CD4-positive, alpha-beta T cell treated with Interleukin-17A for 1 hour (primary cell): ENCODE measurements at regions not wholly inside any gene's neighbourhood (a gene's known extent, or its start where the extent isn't known, plus 50 kb on each side); places are given as distances from the start of the nearest gene placed in this dataset.
"Not testable (repeated sequence)": the region's sequence is repeated elsewhere in the genome, so short reads cannot be mapped to it uniquely, and the experiment has no call there.

Experiments
- DNase-seq: peaks from one replicate; pipeline ENCODE4 v3.0.0-alpha.2; 2020

- DNase-seq, result no peak
Measured at GRCh38 chr1:228870041-228870713, 134.9 kb downstream of the RHOU start.

GRCh38 chr1:228871314-228872061 is 136.2 kb downstream of the RHOU start:
- no peak for DNase-seq

DNA sequence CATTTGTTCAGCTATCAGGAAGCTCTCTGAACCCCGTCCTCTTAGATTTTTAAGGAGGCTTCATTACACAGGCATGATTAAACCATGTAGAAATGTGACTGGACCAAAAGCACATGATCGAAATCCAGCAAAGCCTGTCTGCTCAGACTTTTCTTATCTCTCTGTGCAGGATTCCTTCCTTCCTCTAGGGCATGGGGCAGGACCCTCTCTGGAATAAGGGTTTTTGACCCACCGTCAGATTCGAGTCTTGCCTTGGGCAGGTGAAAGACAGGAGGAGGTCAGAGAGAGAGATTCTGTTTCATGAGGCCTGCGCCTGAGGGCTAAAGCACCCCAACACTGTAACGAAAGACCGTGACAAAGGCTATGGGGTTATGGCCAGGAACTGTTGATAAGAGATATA is 136.8 kb downstream of the RHOU start:
- no peak for DNase-seq

DNA sequence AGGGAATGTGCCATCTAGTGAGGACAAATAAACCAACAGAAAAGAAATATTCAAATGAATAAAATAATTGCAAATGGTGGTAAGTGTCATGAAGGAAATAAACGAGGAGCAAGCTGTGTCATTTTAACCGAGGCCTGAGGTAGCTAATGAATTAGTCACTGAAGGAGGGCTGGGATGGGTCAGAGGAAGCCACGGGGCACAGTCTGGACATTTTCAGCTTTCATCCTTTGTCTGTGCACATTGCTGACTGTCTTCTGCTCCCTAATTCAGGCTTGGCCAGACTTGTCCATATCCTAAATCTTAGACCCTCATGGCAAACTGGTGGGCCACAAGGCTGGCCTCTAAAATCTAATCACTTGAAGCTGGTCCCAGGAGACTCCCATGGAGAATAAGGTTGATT is 138.4 kb downstream of the RHOU start:
- no peak for DNase-seq

DNA sequence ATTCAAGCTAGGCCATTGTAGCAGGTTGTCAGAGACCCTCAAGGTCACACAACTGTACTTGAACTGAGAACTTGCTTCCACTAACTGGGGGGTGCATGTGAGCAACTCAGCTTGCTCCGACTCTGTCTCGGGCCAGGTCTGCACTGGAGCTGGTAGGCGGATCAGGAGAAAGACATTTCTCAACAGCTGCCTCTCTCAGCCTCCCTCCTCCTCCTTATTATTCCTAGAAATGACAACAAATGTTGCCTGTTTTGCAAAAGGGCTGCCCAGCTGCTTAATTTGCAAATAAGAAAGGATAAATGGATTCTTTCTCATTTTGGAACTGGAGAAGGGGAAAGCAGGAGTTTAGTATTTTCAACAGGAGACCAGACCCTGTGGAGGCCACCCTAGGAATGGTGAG is 140.5 kb downstream of the RHOU start:
- no peak for DNase-seq

DNA sequence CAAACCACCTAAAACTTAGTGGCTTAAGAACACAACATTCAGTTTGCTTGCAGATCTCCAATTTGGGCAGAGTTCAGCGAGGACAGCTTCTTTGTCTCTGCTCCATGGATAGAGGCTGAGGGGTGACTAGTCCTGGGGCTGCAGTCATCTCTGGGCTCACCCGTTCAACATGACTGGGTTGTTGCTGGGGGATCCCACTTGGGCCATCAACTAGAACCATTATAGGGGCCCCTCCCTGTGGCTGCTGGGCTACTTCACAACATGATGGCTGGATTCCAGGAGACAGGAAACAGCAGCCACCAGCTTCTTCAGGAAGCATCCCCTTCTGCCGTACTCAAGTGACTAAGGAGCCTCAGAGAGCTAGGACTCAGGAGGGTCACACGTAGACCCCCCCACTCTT is 140.9 kb downstream of the RHOU start:
- no peak for DNase-seq

GRCh38 chr1:228879164-228879563 is 143.9 kb downstream of the RHOU start:
- no peak for DNase-seq

- DNase-seq, result no peak
Measured at GRCh38 chr1:228882041-228882770, 146.9 kb downstream of the RHOU start.

GRCh38 chr1:228882771-228883450 is 147.6 kb downstream of the RHOU start:
- no peak for DNase-seq

GRCh38 chr1:228883535-228883934 is 148.3 kb downstream of the RHOU start:
- DNase-seq, result no peak

DNA sequence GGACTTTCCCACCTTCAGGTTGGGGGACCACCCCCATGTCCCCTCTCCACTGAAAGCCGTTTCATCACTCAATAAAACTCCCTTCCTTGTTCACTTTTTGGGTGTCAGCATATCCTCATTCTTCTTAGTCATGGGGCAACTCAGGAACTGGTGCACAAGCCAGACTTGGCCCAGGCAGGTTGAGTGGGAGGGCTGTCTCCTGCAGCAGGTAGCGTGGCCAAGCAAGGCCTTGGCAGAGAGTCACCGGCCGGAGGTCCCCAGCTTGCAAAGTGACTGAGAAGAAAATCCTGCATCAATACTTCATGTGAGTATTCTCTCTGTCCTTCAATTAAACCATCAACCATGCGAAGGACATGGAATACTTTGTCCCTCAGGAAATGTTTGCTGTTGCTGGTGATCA is 148.9 kb downstream of the RHOU start:
- no peak for DNase-seq

DNA sequence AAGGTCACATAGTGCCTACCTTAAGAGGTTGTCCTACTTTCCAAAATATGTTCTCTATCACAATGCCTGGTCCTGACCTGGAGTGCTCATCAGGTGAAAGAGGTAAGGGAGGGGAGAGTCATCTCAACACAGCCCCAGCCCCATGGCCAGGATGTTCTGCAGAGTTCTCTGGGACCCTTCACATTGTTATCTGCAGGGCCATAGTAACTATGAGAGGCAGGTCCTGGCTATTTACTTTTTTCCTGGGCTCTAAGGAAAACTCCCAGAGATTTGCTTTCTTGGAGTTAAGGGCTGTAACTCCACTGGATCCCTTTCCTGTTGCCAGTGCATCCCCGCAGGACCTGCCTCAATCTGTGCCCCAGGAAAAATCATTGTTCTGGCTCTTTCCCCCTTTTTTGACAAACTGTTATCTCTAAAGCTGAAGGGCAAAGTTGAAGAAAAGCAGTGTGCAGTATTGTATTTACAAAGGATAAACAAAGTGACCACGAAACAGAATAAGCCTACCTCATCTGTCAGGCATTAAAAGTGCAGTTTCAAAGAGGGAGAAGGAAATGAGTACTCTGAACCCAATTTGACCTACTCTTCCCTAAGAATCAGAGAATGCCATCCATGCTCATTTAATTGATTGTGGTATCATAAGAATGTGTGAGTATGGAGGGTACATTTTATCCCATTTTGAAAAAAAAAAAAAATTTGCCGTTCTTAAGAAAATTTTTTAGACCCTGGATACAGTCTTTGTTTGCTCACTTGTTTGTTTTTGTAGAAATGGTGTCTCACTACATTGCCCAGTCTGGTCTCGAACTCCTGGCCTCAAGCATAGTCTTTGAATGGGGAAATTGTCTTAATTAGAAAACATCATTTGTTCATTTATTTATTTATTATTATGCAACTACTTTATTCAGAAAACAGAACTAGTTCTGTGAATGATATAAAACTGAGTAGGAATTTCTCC is 149.6 kb downstream of the RHOU start:
- DNase-seq, result no peak

DNA sequence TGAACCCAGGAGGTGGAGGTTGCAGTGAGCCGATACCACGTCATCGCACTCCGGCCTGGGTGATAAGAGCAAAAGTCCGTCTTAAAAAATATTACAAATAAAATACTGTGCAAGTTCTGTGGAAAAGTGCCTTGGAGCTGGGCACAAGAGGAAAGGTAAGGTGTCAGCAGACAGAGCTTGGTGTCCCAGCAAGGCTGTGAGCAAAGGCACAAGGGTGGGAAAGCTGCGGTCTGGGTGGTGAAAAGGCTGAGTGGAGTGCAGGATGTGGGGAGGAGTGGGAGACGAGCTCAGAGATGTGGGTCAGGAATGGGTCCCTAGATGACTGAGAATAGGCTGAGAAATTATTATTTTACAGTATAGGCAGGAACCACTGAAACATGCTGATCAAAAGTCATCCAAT is 150.6 kb downstream of the RHOU start:
- DNase-seq, result no peak

GRCh38 chr1:228887101-228887500 is 151.8 kb downstream of the RHOU start:
- DNase-seq, result no peak

DNA sequence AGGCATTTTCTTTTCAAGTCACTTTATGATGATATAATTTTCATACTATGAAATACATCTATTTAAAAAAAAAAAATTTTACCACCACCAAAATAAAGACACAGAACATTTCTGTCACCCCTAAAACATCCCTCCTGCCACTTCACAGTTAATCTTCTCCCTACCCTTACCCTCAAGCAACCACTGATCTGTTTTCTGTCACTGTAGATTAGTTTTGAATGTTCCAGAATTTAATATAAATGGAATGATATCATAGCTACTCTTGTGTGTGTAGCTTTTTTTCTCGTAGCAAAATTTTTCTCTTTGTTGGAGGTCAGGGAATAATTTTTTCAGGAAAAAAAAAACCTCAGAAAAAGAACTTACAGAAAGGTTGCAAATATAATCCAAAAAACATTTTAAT is 152.7 kb downstream of the RHOU start:
- DNase-seq, result no peak

- no peak for DNase-seq
Measured at GRCh38 chr1:228889289-228889688, 154.0 kb downstream of the RHOU start.

DNA sequence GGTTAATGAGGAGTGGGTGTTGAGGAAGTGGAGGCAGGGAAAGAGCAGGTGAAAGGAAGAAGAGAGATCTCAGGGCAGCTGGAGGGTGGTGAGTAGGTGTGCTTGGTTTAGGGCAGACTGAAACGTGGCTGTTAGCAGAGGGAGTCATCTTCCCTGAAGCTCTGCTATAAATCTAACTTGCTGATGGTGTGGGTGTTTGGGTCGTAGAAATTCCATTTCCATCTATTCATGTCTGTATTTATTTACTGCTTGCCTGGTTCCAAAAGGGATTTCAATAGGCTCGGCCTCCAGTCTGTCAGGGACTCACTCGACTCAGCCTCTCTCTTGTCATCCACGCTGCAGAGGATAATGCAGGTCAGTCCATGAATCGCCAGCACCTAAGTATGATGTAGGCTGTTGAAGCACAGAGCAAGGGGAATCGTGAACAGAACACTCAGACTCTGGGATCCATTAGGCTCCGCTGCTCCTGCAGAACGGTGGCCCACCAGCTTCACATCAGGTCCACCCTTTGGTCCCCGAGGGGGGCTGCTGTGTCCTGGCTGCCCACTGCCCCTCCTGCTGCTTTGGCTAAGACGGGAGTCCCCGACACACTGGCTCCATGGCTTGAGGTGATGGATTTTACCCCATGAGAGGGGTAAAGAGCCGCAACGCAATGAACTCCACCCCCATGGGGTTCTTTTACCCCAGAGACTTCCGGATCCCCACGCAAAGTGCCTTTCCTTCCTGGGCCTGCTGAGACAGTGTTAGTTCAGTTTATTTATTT is 156.2 kb downstream of the RHOU start:
- DNase-seq, result no peak

DNA sequence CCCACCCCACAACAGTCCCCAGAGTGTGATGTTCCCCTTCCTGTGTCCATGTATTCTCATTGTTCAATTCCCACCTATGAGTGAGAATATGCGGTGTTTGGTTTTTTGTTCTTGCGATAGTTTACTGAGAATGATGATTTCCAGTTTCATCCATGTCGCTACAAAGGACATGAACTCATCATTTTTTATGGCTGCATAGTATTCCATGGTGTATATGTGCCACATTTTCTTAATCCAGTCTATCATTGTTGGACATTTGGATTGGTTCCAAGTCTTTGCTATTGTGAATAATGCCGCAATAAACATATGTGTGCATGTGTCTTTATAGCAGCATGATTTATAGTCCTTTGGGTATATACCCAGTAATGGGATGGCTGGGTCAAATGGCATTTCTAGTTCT is 156.9 kb downstream of the RHOU start:
- not testable (repeated sequence) for DNase-seq

DNA sequence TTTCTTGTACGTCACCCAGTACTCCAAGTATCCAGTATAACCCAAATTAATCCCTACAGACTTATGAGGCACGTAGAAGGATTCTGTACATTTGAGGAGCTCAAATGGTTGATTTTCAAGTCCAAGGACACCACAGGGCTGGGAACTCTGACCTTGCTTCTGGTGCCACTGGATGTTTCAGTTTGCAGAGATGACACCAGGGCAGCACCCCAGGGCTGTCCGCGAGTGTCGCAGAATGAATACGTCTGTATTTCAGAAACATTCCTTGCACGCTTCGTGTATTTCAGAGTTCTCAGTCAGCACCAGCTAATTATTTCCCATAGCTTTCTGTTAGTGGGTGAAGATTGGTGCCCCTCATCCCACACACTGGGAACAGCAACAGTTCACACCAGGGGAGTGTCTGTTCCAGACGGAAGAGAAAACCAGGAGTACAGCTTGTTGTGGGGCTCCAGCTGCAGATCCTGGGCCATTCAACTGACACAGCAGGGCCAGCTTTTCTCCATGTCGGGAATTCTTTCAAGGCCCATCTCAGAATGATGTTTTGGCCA is 159.2 kb downstream of the RHOU start:
- no peak for DNase-seq

DNA sequence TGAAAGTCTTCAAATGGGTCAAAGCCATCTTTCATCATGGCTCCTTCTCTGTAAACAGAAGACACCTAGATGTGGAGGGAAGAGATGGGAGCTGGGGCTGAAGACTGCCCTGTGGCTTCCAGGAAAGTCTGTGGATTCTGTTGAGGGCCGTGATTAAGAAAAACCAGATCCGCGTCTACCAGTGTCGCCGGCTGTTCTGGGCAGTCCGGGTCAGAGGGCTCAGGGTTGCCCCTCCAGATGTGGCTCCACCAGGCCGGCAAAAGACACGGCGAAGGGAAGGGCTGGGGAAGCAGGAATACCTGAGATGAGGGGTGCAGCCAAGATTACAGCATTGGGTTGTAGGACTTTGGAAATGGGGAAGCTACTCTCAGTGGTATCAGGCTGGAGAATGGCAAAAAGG is 162.6 kb downstream of the RHOU start:
- no peak for DNase-seq

- no peak for DNase-seq
Measured at GRCh38 chr1:228898582-228898992, 163.3 kb downstream of the RHOU start.
